H1 (cell line): ENCODE measurements at regions not wholly inside any gene's neighbourhood (a gene's known extent, or its start where the extent isn't known, plus 50 kb on each side); places are given as distances from the start of the nearest gene placed in this dataset.

ENCODE experiments used
- CTCF ChIA-PET: fragments of 300-600 bp; sonication (Branson Sonifier 250); formaldehyde crosslinking; loops from one replicate; lab custom pipeline; 2021; ENCODE audit not compliant: partially characterized antibody; lab: Charles Lee
- POLR2A ChIA-PET: fragments of 300-600 bp; sonication (Branson Sonifier 250); formaldehyde crosslinking; loops from one replicate; lab custom pipeline; 2021; ENCODE audit warnings: inconsistent platforms; ENCODE audit not compliant: partially characterized antibody; lab: Charles Lee
- DNase-seq, 2 experiments: peaks; one replicate each; pipeline versions ENCODE4 v3.0.0 to v3.0.0-alpha.2; 2010 to 2022; ENCODE audit warnings: low spot score in 2 of 2, low read depth in 1 of 2, mixed read lengths in 1 of 2
- FAIRE-seq: peaks from 2 replicates; lab custom pipeline; 2011; peaks lifted over from hg19 to GRCh38; lab: Jason Lieb, UNC
- H2AFZ ChIP-seq: 2 replicates; pipeline ENCODE4 v1.8.1; 2012; ENCODE audit warnings: low read length, inconsistent platforms
- H2AK5ac ChIP-seq: 2 replicates; pipeline ENCODE4 v1.6.1; 2013; ENCODE audit warnings: low read depth, low read length
- H2BK120ac ChIP-seq: replicated peaks from 2 replicates; pipeline ENCODE3; 2013; ENCODE audit warnings: low read depth, low read length, inconsistent platforms
- H2BK12ac ChIP-seq: 2 replicates; pipeline ENCODE4 v1.6.1; 2013; ENCODE audit warnings: low read depth, low read length
- H2BK15ac ChIP-seq: 2 replicates; pipeline ENCODE4 v1.6.1; 2013; ENCODE audit warnings: low read length
- H2BK20ac ChIP-seq: 2 replicates; pipeline ENCODE4 v1.6.1; 2013; ENCODE audit warnings: low read length
- H2BK5ac ChIP-seq: 2 replicates; pipeline ENCODE4 v1.6.1; 2013; ENCODE audit warnings: low read depth, low read length
- H3K14ac ChIP-seq: 2 replicates; pipeline ENCODE4 v1.6.1; 2013; ENCODE audit warnings: inconsistent platforms; ENCODE audit not compliant: insufficient read length
- H3K18ac ChIP-seq: 2 replicates; pipeline ENCODE4 v1.6.1; 2013; ENCODE audit warnings: low read length; ENCODE audit errors: extremely low read depth
- H3K23ac ChIP-seq: 2 replicates; pipeline ENCODE4 v1.6.1; 2013; ENCODE audit warnings: inconsistent platforms; ENCODE audit not compliant: insufficient read length
- H3K23me2 ChIP-seq: 2 replicates; pipeline ENCODE4 v1.6.1; 2013; ENCODE audit warnings: low read depth, low read length
- H3K27ac ChIP-seq: 2 replicates; pipeline ENCODE4 v1.6.1; 2011; ENCODE audit warnings: low read depth, low read length, inconsistent platforms
- H3K27me3 ChIP-seq, 4 experiments: replicated peaks in 1 of 4; 1 replicate in 1 of 4; 2 replicates in 3 of 4; pipeline versions ENCODE4 v1.6.1 to v1.8.1; 2011 to 2013; ENCODE audit warnings: low read length in 3 of 4, mild to moderate bottlenecking in 3 of 4, inconsistent platforms in 2 of 4, mixed read lengths in 2 of 4, moderate library complexity in 1 of 4; ENCODE audit not compliant: control insufficient read depth in 3 of 4, insufficient read depth in 3 of 4; ENCODE audit errors: extremely low read depth in 1 of 4
- H3K36me3 ChIP-seq, 4 experiments: 2 replicates each; pipeline versions ENCODE4 v1.6.1 to v1.8.1; 2011 to 2013; ENCODE audit warnings: mild to moderate bottlenecking in 4 of 4, low read length in 3 of 4, moderate library complexity in 2 of 4, control low read depth in 1 of 4, inconsistent platforms in 1 of 4; ENCODE audit not compliant: insufficient read depth in 4 of 4, control insufficient read depth in 2 of 4
- H3K4ac ChIP-seq: replicated peaks from 2 replicates; pipeline ENCODE3; 2013; ENCODE audit warnings: low read length, low read depth, mixed read lengths, inconsistent platforms; ENCODE audit not compliant: insufficient read length
- H3K4me1 ChIP-seq, 4 experiments: replicated peaks in 1 of 4; 1 replicate in 1 of 4; 2 replicates in 3 of 4; pipeline versions ENCODE4 v1.6.1 to v1.8.1; 2011 to 2013; ENCODE audit warnings: low read length in 3 of 4, inconsistent platforms in 2 of 4, mixed read lengths in 1 of 4; ENCODE audit not compliant: insufficient read depth in 4 of 4, control insufficient read depth in 3 of 4
- H3K4me2 ChIP-seq, 2 experiments: 2 replicates each; pipeline versions ENCODE4 v1.6.1 to v1.8.1; 2011 to 2013; ENCODE audit warnings: low read depth in 2 of 2, low read length in 2 of 2, control low read depth in 1 of 2, inconsistent platforms in 1 of 2, mild to moderate bottlenecking in 1 of 2; ENCODE audit not compliant: insufficient read depth in 1 of 2
- H3K4me3 ChIP-seq, 4 experiments: fragments of 200-600, 300-600 bp in 1 of 4; sonication (generic), shearing (Covaris generic), sonication (Bioruptor Twin) in 1 of 4; 2 replicates each; pipeline versions ENCODE4 v1.5.1 to v1.8.1; 2011 to 2016; ENCODE audit warnings: low read length in 4 of 4, low read depth in 3 of 4, control low read depth in 2 of 4, inconsistent platforms in 2 of 4, mild to moderate bottlenecking in 2 of 4, mixed read lengths in 1 of 4, moderate library complexity in 1 of 4; ENCODE audit not compliant: insufficient read depth in 2 of 4; ENCODE audit errors: extremely low read depth in 1 of 4
- H3K56ac ChIP-seq: replicated peaks from 2 replicates; pipeline ENCODE3; 2013; ENCODE audit warnings: low read depth, mild to moderate bottlenecking, mixed read lengths, low read length, inconsistent platforms; ENCODE audit not compliant: insufficient read length
- H3K79me1 ChIP-seq: 2 replicates; pipeline ENCODE4 v1.6.1; 2013; ENCODE audit warnings: low read depth, low read length, control low read depth
- H3K79me2 ChIP-seq, 2 experiments: 2 replicates each; pipeline versions ENCODE4 v1.6.1 to v1.8.1; 2012 to 2013; ENCODE audit warnings: low read length in 2 of 2, mild to moderate bottlenecking in 2 of 2, inconsistent platforms in 1 of 2; ENCODE audit not compliant: insufficient read depth in 2 of 2, control insufficient read depth in 1 of 2
- H3K9ac ChIP-seq, 4 experiments: replicated peaks in 1 of 4; 1 replicate in 1 of 4; 2 replicates in 3 of 4; pipeline versions ENCODE4 v1.6.1 to v1.8.1; 2011 to 2013; ENCODE audit warnings: low read depth in 3 of 4, low read length in 3 of 4, control low read depth in 2 of 4, mild to moderate bottlenecking in 2 of 4, moderate library complexity in 2 of 4, inconsistent platforms in 1 of 4; ENCODE audit errors: extremely low read depth in 1 of 4
- H3K9me3 ChIP-seq, 2 experiments: 2 replicates each; pipeline versions ENCODE4 v1.6.1 to v1.8.1; 2012 to 2013; ENCODE audit warnings: mild to moderate bottlenecking in 2 of 2, moderate library complexity in 2 of 2, control low read depth in 1 of 2, inconsistent platforms in 1 of 2, low read depth in 1 of 2, low read length in 1 of 2, mixed read lengths in 1 of 2; ENCODE audit not compliant: insufficient read depth in 2 of 2
- H4K20me1 ChIP-seq, 2 experiments: replicated peaks in 1 of 2; 2 replicates each; pipeline versions ENCODE3 to v1.8.1; 2011 to 2013; ENCODE audit warnings: inconsistent platforms in 2 of 2, low read length in 2 of 2, mild to moderate bottlenecking in 1 of 2; ENCODE audit not compliant: insufficient read depth in 2 of 2, control insufficient read depth in 1 of 2
- H4K5ac ChIP-seq: 2 replicates; pipeline ENCODE4 v1.6.1; 2013; ENCODE audit warnings: low read length, low read depth, mixed read lengths, inconsistent platforms; ENCODE audit not compliant: insufficient read length
- H4K8ac ChIP-seq: 2 replicates; pipeline ENCODE4 v1.8.0; 2013; ENCODE audit warnings: mild to moderate bottlenecking, moderate library complexity, low read length, inconsistent platforms; ENCODE audit not compliant: insufficient read depth; ENCODE audit errors: extremely low read depth
- H4K91ac ChIP-seq: replicated peaks from 2 replicates; pipeline ENCODE3; 2013; ENCODE audit warnings: low read length, mixed read lengths, inconsistent platforms; ENCODE audit not compliant: insufficient read length
- CTBP2 ChIP-seq: IDR thresholded peaks from 2 replicates; pipeline ENCODE4 v1.7.0; 2011; ENCODE audit warnings: borderline replicate concordance, mild to moderate bottlenecking, moderate library complexity, mixed read lengths, low read length; ENCODE audit not compliant: insufficient read depth, insufficient read length
- EGR1 ChIP-seq: IDR thresholded peaks from 2 replicates; pipeline ENCODE4 v1.6.1; 2011; ENCODE audit warnings: low read depth, low read length, borderline replicate concordance
- HDAC2 ChIP-seq, 2 experiments: fragments of 300-600 bp in 1 of 2; sonication (generic) in 1 of 2; IDR thresholded peaks; 2 replicates each; pipeline ENCODE4 v1.6.1; 2011 to 2012; ENCODE audit warnings: low read depth in 2 of 2, low read length in 2 of 2, mild to moderate bottlenecking in 2 of 2, moderate library complexity in 2 of 2, borderline replicate concordance in 1 of 2, inconsistent platforms in 1 of 2
- HDAC6 ChIP-seq: IDR thresholded peaks from one replicate; pipeline ENCODE4 v1.7.1; 2012; ENCODE audit warnings: low read depth, mild to moderate bottlenecking, inconsistent platforms, low read length, moderate library complexity
- JUN ChIP-seq: IDR thresholded peaks from 2 replicates; pipeline ENCODE4 v1.6.1; 2011; ENCODE audit warnings: low read depth, mild to moderate bottlenecking, improper control_type of control experiment, low read length
- KDM5A ChIP-seq: fragments of 200-600 bp; IDR thresholded peaks from 2 replicates; pipeline ENCODE4 v1.7.1; 2012; ENCODE audit warnings: mild to moderate bottlenecking, low read length, inconsistent platforms, mixed read lengths
- NANOG ChIP-seq: IDR thresholded peaks from 2 replicates; pipeline ENCODE4 v1.6.1; 2011; ENCODE audit warnings: low read length, low read depth, mild to moderate bottlenecking, inconsistent platforms; ENCODE audit not compliant: insufficient read depth, poor library complexity, severe bottlenecking
- SIN3A ChIP-seq, 2 experiments: IDR thresholded peaks in 1 of 2; conservative IDR thresholded peaks in 1 of 2; 2 replicates each; pipeline ENCODE4 v1.6.1; 2011 to 2012; ENCODE audit warnings: low read length in 2 of 2, improper control_type of control experiment in 1 of 2, low read depth in 1 of 2, mild to moderate bottlenecking in 1 of 2
- SIX5 ChIP-seq: IDR thresholded peaks from 2 replicates; pipeline ENCODE4 v1.6.1; 2011; ENCODE audit warnings: mild to moderate bottlenecking, low read depth, low read length
- TAF1 ChIP-seq: IDR thresholded peaks from 2 replicates; pipeline ENCODE4 v1.6.1; 2011; ENCODE audit warnings: mild to moderate bottlenecking, low read depth, low read length
- YY1 ChIP-seq: IDR thresholded peaks from 2 replicates; pipeline ENCODE4 v1.6.1; 2011; ENCODE audit warnings: low read depth, mild to moderate bottlenecking, low read length
- WGBS, 2 experiments: shearing (Covaris generic) in 1 of 2; methylation state at CpG; one replicate each; pipeline versions ENCODE4 v1.1.6 to v1.1.7; 2013 to 2015; ENCODE audit warnings: low lambda C conversion rate in 2 of 2, mixed read lengths in 2 of 2, inconsistent platforms in 1 of 2, low coverage in 1 of 2, missing lambda C conversion rate in 1 of 2; ENCODE audit not compliant: insufficient replicate concordance in 2 of 2, insufficient coverage in 1 of 2, insufficient read length in 1 of 2; ENCODE audit errors: extremely low coverage in 1 of 2, missing lambda C conversion rate in 1 of 2; 5-methylcytosine and 5-hydroxymethylcytosine counted together

DNA sequence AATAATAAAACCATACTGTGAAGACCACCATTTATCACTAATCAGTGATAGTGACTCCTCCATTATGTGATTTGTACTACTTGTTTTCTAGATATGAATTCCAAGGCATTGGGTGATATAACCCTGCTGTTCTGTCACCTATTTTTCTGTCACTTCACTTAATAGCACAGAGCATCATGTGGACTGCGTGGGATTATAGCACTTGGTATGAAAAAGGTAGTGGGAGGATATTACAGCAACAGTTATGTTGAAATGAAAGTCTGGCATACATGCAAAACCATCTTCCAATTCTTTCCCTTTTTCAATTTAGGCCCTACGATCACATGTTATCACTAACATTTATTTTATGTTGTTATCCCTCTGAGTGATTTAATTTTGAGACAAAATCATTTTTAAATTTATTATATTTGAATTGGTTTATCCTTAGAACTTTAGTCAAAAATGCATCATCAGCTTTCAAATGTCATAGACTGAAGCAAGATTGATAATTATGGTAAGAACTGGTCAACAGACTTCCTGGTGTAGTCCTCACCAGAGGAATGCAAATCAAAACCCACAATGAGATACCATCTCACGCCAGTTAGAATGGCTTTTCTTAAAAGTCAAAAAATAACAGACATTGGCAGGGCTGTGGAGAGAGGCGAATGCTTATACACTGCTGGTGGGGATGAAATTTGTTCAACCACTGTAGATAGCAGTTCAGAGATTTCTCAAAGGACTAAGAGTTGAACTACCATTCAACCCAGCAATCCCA, 242.6 kb downstream of the IKZF2 start:
- WGBS, 2 experiments = 89% methylated on average over 4 of the region's 4 CpGs; no CpG with 5 or more reads in 1 of the 2 experiments
- TF ChIP-seq SIN3A (conservative IDR thresholded peaks at IDR 0.05 in 1 of 2, IDR thresholded peaks at IDR 0.05 in 1 of 2; ENCODE audit: low read depth in 1 of 2, low read length in 2 of 2) = no peak
- TF ChIP-seq NANOG = no peak
- TF ChIP-seq TAF1 = no peak
- no peak for TF ChIP-seq YY1
- TF ChIP-seq HDAC6 = no peak
- TF ChIP-seq KDM5A = no peak
- no peak for TF ChIP-seq HDAC2 (IDR thresholded peaks at IDR 0.05; ENCODE audit: borderline replicate concordance in 1 of 2, low read depth in 2 of 2, low read length in 2 of 2)
- TF ChIP-seq EGR1 = no peak
- no peak for TF ChIP-seq CTBP2
- TF ChIP-seq JUN = no peak
- no peak for TF ChIP-seq SIX5

More for the DNA sequence above, 242.6 kb downstream of the IKZF2 start:
- no peak overlapping the region for H4K91ac ChIP-seq
- no peak overlapping the region for H2BK20ac ChIP-seq
- no peak overlapping the region for H3K14ac ChIP-seq
- no peak overlapping the region for H2BK5ac ChIP-seq
- POLR2A ChIA-PET = no interaction called here
- no peak overlapping the region for H2BK12ac ChIP-seq
- no peak overlapping the region for H2AK5ac ChIP-seq
- H3K4me3 ChIP-seq = no peak overlapping the region
- H3K23me2 ChIP-seq = no peaks in the 10 kb centered on the region
- no peak overlapping the region for H2BK15ac ChIP-seq
- H3K79me1 ChIP-seq = no peaks in the 10 kb centered on the region
- no peaks in the 10 kb centered on the region for H4K20me1 ChIP-seq
- H3K4me2 ChIP-seq = no peak overlapping the region
- H3K56ac ChIP-seq = no peak overlapping the region
- no peaks in the 10 kb centered on the region for H3K9me3 ChIP-seq
- no peak overlapping the region for H4K8ac ChIP-seq
- H4K5ac ChIP-seq = no peak overlapping the region
- H3K4ac ChIP-seq = no peak overlapping the region
- no peak overlapping the region for H2BK120ac ChIP-seq
- H3K9ac ChIP-seq = no peak overlapping the region
- no peaks in the 10 kb centered on the region for H3K4me1 ChIP-seq
- CTCF ChIA-PET = no interaction called here
- H3K23ac ChIP-seq = no peak overlapping the region
- no peak overlapping the region for H2AFZ ChIP-seq
- H3K27me3 ChIP-seq = no peaks in the 10 kb centered on the region
- no peaks in the 10 kb centered on the region for H3K36me3 ChIP-seq
- FAIRE-seq (no peak), DNase-seq (no peak)
- H3K18ac ChIP-seq = no peak overlapping the region
- H3K79me2 ChIP-seq = no peaks in the 10 kb centered on the region
- H3K27ac ChIP-seq = no peak overlapping the region
